HepG2 (cell line): ENCODE measurements at regions not wholly inside any gene's neighbourhood (a gene's known extent, or its start where the extent isn't known, plus 50 kb on each side); places are given as distances from the start of the nearest gene placed in this dataset.

Experiments used
- EZH2 ChIP-seq: conservative IDR thresholded peaks from 2 replicates; pipeline ENCODE4 v1.6.1; 2012; ENCODE audit warnings: mild to moderate bottlenecking, low read depth, low read length, moderate library complexity
- HNRNPLL ChIP-seq: fragments of 200-400 bp; formaldehyde crosslinking; IDR thresholded peaks from 2 replicates; pipeline ENCODE4 v1.6.1; 2017; ENCODE audit warnings: mild to moderate bottlenecking, low read depth, low read length; ENCODE audit not compliant: poor library complexity, severe bottlenecking
- KLF6 ChIP-seq: IDR thresholded peaks from 2 replicates; pipeline ENCODE4 v1.8.0; 2016; ENCODE audit warnings: missing biosample characterization, missing genetic modification reagents
- POLR2AphosphoS2 ChIP-seq: IDR thresholded peaks from 2 replicates; pipeline ENCODE4 v1.6.1; 2011; ENCODE audit warnings: low read depth, low read length, improper control_type of control experiment
- ZNF546 ChIP-seq: sonication (generic); formaldehyde crosslinking; conservative IDR thresholded peaks from 2 replicates; pipeline ENCODE4 v1.8.1; 2023; ENCODE audit warnings: mild to moderate bottlenecking, missing genetic modification reagents
- ZNF547 ChIP-seq: sonication (generic); formaldehyde crosslinking; IDR thresholded peaks from 2 replicates; pipeline ENCODE4 v1.5.1; 2020; ENCODE audit warnings: mild to moderate bottlenecking, missing genetic modification reagents
- TF ChIP-seq, protein P1 (sequence below): sonication (generic); formaldehyde crosslinking; IDR thresholded peaks from 2 replicates; pipeline ENCODE4 v1.4.0; 2020; ENCODE audit warnings: missing genetic modification reagents
- TF ChIP-seq, protein P2 (sequence below): sonication (generic); formaldehyde crosslinking; IDR thresholded peaks from 2 replicates; pipeline ENCODE4 v1.5.0; 2020; ENCODE audit warnings: mild to moderate bottlenecking, missing genetic modification reagents, moderate library complexity

DNA sequence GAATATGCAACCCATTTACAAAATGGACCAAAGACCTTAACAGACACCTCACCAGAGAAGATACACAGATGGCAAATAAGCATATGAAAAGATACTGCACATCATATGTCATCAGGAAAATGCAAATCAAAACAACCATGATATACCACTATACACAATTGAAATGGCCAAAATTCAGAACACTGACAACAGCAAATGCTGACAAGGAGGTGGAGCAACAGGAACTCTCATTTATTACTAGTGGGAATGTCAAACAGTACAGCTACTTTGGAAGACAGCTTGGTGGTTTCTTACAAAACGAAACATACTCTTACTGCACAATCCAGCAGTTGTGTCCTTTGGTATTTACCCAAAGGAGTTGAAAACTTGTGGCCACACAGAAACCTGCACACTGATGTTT lies 50.0 kb upstream of the PCGF5 start:
- TF ChIP-seq, protein P1, sequence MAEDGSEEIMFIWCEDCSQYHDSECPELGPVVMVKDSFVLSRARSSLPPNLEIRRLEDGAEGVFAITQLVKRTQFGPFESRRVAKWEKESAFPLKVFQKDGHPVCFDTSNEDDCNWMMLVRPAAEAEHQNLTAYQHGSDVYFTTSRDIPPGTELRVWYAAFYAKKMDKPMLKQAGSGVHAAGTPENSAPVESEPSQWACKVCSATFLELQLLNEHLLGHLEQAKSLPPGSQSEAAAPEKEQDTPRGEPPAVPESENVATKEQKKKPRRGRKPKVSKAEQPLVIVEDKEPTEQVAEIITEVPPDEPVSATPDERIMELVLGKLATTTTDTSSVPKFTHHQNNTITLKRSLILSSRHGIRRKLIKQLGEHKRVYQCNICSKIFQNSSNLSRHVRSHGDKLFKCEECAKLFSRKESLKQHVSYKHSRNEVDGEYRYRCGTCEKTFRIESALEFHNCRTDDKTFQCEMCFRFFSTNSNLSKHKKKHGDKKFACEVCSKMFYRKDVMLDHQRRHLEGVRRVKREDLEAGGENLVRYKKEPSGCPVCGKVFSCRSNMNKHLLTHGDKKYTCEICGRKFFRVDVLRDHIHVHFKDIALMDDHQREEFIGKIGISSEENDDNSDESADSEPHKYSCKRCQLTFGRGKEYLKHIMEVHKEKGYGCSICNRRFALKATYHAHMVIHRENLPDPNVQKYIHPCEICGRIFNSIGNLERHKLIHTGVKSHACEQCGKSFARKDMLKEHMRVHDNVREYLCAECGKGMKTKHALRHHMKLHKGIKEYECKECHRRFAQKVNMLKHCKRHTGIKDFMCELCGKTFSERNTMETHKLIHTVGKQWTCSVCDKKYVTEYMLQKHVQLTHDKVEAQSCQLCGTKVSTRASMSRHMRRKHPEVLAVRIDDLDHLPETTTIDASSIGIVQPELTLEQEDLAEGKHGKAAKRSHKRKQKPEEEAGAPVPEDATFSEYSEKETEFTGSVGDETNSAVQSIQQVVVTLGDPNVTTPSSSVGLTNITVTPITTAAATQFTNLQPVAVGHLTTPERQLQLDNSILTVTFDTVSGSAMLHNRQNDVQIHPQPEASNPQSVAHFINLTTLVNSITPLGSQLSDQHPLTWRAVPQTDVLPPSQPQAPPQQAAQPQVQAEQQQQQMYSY (CRISPR knock-in tag), result no peak
- TF ChIP-seq EZH2 (no peak), KLF6 (CRISPR knock-in tag) (no peak), ZNF546 (no peak), POLR2AphosphoS2 (no peak), HNRNPLL (no peak), ZNF547 (CRISPR knock-in tag) (no peak)
- TF ChIP-seq, protein P2, sequence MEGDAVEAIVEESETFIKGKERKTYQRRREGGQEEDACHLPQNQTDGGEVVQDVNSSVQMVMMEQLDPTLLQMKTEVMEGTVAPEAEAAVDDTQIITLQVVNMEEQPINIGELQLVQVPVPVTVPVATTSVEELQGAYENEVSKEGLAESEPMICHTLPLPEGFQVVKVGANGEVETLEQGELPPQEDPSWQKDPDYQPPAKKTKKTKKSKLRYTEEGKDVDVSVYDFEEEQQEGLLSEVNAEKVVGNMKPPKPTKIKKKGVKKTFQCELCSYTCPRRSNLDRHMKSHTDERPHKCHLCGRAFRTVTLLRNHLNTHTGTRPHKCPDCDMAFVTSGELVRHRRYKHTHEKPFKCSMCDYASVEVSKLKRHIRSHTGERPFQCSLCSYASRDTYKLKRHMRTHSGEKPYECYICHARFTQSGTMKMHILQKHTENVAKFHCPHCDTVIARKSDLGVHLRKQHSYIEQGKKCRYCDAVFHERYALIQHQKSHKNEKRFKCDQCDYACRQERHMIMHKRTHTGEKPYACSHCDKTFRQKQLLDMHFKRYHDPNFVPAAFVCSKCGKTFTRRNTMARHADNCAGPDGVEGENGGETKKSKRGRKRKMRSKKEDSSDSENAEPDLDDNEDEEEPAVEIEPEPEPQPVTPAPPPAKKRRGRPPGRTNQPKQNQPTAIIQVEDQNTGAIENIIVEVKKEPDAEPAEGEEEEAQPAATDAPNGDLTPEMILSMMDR (CRISPR knock-in tag), result no peak
